GM19035 (cell line): ENCODE measurements at regions not wholly inside any gene's neighbourhood (a gene's known extent, or its start where the extent isn't known, plus 50 kb on each side); places are given as distances from the start of the nearest gene placed in this dataset.
"Not testable (repeated sequence)": the region's sequence is repeated elsewhere in the genome, so short reads cannot be mapped to it uniquely, and the experiment has no call there.

Source experiments
- ATAC-seq: cut with Tn5 transposase; IDR thresholded peaks from one replicate; pipeline ENCODE4 v1.9.1; 2021; ENCODE audit not compliant: unreplicated experiment

DNA sequence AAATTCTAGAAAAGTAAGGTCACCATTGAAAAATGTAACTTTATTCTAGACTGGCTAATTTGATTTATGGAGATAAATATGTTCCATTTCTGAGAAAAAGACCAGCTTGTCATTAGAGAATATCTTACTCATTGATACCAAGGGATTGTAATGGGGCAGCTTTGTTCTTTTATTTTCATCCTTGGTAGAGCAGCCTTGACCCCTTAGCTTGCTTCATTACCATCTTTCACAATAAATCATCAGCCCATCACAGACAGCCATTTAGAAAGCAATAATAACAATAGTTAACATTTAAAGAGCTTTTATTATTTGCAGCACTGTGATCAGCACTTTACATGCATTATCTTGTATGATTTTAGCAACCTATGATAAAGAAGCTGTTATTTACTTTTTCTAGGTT is 253.6 kb downstream of the C3orf38 start:
- ATAC-seq: no peak

DNA sequence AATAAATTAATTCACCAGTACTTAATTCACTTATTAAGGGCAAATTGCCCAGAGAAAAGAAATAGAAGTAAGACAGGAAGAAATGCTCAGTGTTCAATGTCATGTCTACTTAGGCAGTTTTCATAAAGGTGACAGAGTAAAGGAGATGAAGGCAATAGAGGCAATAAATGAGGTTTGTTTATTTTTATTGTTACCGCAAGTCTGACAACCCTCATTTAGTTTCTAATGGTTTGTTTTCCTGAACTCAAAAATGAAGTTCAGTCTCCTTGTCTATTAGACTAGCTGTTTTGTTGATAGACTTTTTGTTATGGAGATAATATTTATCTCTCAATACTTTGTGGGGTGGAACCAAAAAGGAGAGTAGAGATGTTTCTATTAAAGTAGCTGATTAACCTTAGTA is 258.3 kb downstream of the C3orf38 start:
- no peak for ATAC-seq

DNA sequence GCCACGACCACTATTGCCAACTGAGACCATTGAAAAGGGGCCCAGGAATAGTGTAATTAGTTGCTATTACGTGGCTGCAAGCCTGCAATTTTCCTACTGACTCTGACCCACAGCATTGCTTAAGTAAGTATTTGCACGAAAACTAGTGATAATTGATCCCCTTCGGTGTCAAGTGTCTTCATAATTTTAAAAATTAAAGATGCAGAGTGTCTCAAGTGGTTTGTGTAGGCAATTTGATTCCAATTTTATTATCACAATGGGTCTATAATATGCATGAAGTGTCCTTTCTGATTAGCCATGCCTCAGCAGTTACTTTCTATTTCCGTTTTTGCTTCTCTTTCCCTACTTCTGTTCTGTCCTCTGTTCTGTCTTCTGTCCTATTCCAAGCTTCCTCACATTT is 259.2 kb downstream of the C3orf38 start:
- ATAC-seq: no peak

DNA sequence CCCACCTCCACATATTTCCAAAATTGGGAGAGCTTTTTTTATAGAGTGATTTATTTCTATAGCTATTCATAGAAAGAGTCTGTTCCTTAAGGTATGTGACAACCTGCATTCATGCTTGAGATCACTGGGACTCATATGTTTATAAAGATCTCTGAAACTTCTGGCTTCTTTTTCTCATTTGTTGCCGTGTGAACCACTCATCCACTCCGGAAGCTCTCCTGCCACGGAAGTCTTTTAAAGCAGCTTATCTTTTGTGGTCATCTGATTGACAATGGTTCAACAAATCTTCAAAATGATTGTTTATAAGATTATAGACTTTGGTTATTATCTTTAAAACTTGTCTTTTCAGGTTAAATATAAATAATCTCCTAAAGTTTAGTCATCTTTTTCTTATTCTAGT is 260.5 kb downstream of the C3orf38 start:
- ATAC-seq: no peak

DNA sequence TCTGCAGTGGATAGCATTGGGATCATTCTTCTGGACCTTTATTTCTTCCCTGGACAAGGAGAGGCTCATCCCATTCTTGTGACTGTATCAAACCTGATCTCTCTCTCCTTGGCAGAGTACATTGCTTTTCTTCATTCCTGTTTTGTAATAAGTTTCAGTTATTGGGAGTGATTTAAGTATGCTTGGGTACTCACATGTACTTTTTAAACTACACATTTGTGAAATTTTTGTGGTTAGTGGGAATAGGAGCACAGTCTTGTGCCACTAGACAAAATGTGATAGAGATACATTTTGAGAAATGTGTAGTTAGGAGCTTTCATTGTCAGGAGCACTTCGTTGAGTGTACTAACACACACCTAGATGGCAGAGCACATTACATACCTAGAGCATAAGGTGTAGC is 262.6 kb downstream of the C3orf38 start:
- no peak for ATAC-seq

DNA sequence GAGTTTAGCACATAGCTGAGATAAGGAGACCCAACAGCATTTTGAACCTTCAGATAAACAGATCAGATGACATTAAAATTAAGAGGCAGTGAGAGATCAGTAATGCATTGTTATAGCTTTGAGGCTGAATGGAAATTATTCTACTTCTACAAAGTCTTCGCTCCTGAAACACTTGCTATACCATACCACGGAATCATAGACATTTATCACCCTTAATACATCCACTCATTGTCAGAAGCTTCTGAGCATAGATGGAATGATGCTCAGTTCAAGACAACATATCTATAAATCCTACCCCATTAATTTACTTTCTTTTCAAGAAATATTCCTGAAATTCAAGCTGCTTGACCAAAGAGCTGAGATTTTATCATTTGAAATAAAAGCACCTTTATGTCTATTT is 266.7 kb downstream of the C3orf38 start:
- ATAC-seq: no peak

DNA sequence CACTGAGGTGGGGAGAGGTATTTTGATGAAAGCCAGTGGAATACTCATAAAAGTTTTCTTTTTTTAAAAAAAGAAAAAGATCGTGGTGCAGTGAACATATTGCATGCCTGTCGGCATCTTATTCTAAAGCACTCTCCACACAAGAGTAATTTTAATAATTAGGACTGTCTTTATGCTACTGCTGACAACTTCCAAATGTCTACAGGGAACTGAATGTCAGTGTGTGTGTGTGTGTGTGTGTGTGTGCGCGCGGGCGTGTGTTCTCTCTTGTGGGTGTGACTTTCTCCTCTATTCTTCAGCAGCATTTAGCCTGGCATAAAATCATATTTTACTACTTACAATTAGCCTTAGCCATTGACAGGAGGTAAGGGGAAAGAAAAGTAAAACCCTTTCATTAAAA is 268.5 kb downstream of the C3orf38 start:
- ATAC-seq: no peak

DNA sequence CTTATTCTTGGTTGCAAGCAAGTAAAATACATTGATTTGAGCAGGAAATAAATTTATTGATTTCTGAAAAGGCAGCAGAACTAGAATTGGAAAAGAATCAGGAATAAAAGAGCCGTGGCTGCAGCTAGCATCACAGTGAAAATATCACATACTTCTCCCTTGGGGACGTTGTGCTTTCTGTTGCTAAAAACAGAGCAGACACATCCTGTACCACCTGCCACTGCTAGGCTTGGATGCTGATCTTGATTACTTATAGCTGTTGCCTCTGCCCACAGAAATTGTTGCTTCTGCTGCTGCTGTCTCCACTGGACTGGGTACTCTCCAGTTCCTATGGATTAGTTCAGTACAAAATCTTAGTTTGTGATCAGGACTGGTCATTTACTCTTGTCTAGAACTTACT is 283.8 kb downstream of the C3orf38 start:
- ATAC-seq: peak; percentile 95

DNA sequence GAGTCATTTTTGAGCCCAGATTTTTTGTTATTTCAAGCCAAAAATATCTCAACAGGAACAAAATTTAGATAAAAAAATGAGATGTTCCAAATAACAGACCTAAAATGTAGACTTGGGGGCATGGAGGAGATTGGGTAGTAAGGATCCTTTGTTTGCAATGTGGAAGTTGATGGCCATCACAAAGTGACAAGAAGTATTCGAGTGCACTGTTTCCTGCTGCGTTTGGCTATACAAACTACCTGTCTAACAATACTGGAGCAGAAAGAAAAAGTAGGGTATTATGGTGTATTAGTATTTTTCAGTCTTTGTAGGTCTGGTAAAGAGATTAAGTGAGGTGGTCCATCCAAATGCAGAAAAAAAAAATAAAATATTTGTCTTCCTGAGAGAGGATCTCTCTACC is 284.2 kb downstream of the C3orf38 start:
- ATAC-seq: peak; percentile 47

DNA sequence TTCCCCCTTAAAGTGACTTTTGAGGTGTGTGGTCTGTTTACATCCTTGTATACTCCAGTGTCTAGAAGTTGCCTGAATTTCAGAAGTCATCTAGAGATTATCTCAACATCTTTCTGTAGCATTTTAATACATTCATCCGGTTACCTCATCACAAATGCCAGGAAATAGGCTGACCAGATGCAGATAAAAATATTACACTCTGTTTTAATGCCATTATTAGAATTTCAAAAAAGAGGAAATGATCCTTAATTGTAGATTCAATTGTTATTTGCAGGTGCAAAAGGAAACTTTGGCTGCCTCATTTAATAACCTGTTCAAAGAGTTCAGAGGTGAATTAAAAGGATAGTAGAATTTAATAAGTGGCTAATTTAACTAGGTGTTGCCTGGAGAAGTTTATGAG is 290.9 kb downstream of the C3orf38 start:
- peak; percentile 72 for ATAC-seq

DNA sequence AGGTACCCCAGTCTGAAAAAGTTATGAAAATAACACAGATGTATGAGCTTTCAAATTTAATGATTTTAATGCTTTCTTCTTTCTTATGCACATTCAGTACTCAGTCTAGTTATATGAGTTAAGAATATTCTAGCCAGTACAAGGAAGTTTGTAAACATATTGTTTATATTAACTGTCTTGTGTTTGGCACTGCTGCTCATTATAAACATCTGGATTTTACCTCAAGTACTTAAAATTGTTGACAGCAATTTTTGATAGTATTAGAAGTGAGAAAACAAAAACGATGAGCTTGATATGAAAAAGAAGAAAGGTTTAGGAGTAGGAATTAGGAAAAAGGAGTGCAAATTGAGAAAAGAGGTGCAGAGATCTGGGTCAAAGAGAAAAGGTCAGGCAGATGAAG is 293.3 kb downstream of the C3orf38 start:
- no peak for ATAC-seq

DNA sequence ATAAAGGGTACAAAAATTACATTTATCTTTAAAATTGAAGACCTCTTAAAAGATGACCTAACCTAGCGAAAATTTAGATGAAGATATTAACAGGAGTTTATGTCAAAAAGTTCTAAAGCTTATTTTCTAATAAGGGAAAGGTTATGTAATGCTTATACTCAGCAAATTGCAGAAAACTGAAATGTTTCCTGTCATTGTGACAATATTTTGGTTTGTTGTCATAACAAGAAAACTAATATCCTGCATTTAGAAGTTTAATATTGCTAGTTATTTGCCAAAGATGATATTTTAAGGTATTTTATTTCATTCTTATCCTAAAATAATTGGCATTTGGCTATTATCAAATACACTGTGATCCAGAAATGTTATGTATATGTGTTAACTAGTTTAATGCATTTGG is 294.5 kb downstream of the C3orf38 start:
- ATAC-seq: no peak

DNA sequence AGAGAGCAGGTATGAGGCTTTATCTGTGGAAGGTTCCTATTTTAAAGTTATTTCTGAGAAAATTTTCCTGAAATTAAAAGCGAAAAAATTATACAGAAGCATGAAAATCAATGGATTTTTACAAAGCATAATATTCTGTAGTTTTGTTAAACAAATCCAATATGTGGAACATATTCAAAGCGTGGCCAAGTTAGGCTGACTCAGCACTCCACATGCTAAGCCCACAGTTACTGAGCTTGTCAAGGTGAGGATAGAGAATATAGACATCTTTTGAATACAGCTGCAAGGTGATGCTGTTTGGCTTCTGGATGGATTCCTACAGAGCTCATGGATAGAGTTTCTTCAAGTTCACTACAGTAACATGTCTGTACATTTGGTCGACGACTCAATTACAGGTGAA is 302.5 kb downstream of the C3orf38 start:
- no peak for ATAC-seq

DNA sequence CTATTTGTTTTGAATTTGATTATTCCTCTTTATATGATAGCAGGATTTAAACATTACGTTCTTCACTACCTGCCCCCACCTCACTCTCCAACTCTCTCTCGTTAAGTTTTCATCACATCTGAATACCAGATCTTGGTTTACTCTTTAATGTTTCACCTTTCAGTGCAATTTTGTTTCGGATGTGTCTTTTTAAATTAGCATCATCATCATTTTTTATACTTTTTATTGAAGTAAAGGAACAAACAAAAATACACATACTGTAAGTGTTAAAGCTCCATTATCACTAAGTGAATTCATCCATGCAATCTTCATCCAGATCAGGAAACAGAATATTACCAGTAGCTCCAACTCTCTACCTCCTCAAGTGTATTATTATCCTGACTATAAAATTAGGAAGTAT is 310.6 kb downstream of the C3orf38 start:
- no peak for ATAC-seq

DNA sequence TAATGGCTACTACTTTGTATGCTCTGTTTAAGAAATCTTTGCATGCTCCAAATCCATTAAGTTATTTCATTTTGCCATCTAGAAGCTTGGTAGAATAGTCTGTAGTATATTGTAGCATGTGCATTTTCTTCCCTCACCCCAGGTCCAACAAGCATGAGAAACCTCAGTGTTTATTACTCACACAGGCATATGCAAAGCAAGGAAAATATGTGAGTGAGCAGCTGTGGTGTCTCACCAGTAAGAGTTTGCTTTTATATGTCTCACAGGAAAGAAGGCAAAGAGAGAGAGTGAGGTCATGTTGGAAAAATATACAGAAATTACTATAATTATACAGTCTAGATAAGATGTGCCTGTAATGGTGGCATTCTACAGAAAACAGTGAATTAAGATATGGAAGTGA is 312.5 kb downstream of the C3orf38 start:
- no peak for ATAC-seq

DNA sequence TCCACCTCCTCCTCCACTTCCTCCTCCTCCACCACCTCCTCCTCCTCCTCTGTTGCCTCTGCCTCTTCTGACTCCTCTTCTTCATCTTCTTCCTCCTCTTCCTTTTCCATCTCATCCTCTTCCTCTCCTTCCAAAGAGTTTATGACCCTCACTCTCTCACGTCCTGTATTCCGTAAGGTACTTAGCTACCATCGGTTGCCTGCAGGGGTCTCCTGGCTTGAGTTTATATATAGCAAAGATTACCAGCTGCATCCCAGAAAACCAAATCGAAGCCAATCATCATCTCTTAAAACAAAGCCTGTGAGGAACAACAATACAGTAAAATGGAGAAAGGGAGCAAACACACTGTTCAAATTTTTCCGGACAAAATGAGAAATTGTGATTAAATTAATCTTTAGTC is 317.4 kb downstream of the C3orf38 start:
- ATAC-seq: no peak

DNA sequence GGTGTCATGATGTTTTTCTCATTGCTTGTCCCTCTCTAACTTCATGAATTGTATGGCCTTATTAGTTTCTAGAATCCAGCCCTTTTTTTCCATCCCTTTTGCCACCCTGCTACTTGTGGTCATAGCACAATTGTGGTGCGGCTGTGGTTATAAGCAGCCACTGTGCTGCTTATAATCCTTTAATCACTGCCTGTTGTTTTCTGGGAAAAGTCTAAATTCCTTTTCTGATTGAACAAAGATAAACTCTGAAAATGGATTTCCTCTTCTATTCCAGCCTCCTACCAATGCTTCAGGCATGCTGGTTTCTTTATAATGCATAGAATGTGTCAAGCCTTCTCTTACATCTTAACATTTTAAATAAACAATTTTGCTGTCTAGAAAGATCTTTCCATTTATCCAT is 319.5 kb downstream of the C3orf38 start:
- ATAC-seq: no peak

DNA sequence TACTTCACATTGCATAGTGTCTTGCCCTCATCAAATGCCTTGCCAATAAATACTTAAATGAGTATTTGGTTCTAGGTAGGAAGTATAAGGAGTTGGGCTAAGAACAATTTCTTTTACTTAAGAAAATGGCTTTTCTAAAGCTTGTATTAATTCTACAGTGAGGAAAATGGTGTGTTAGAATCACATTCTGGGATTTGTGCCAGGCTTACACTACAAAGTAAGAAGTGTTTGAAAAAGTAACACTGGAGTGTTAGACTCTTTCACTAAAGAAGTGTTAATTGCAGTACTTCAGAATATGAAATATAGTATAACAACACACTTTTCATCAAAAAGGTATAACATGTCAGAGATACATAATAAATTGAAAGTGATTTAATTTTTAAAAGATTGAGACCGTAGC is 328.7 kb downstream of the C3orf38 start:
- ATAC-seq: no peak

DNA sequence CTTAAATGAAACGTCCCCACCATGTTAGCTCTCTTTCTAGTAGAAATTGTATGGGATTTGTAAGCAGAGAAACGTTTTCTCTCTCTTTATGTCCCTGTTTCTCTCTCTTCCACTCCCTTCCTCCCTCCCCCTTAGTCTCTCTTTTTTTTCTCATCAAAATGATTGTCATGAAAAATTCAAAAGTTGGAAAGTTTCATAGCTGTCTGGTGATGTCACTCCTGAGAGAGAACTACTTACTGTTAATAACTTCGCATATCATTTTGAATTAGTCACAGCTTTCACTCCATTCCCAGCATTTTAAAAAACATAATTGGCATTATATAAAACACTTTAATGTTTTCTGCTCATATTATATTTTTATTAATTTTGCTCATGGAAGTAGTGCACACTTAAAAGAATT is 331.1 kb downstream of the C3orf38 start:
- ATAC-seq: no peak

DNA sequence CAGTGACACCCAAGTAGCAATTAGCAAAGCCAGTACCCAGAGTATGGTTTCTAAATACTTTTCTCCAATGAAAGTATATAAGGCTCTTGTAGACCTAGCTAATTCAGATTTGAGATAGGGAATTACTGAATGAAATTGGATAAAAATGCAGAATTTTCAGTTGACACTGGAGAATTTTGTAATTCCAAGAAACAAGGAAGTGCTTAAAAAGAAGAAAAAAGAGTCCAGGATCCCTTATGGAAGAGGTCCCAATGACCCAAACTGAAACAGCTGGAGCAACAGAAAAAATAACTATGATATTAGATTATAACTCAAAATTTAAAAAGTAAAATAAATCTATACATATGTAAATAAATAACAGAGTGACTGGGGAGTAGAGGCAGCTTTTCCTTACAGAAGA is 335.2 kb downstream of the C3orf38 start:
- no peak for ATAC-seq

DNA sequence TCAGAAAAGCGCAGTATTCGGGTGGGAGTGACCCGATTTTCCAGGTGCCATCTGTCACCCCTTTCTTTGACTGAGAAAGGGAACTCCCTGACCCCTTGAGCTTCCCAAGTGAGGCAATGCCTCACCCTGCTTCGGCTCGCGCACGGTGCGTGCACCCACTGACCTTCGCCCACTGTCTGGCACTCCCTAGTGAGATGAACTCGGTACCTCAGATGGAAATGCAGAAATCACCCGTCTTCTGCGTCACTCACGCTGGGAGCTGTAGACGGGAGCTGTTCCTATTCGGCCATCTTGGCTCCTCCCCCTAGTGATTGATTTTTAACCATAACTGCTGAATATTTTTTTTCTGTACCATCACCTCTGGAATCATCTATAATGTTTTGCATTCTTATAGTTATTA is 359.1 kb downstream of the C3orf38 start:
- ATAC-seq: not testable (repeated sequence)

DNA sequence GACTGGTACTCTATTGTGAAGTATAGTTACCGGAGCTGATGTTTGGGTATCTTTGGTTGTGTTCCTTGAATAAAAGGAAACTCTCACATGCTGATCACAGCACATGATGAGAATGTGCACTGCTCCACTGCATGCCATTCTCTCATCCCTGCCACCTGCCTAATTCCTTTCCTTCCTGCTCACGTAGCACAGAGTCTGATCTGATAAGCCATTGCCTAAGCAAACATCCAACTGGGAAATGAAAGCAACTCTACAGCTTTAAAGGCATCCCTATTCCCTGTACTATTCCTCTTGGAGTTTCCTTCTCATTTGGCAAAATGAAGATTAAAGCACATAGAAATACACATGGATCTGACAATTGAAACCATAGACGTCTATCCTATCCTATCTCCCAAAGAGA is 359.8 kb downstream of the C3orf38 start:
- ATAC-seq: no peak

DNA sequence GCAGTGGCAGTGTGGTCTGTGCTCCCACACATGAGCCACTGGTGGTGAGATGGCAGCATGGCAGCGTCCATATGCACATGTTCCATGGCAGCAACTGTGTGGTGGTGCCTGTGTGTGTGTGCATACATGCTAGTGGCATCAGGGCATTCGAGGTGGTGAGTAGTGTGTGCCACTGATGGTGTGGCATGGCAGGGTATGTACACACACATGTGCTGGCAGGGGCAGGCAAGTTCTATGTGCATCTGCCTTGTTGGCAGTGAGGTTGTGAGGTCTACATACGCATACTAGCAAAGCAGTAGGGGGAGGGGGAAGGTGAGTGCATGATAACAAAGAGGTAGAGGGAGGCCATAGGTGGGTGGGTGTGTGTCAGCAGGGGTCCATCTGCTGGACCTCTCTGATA is 378.7 kb downstream of the C3orf38 start:
- no peak for ATAC-seq

DNA sequence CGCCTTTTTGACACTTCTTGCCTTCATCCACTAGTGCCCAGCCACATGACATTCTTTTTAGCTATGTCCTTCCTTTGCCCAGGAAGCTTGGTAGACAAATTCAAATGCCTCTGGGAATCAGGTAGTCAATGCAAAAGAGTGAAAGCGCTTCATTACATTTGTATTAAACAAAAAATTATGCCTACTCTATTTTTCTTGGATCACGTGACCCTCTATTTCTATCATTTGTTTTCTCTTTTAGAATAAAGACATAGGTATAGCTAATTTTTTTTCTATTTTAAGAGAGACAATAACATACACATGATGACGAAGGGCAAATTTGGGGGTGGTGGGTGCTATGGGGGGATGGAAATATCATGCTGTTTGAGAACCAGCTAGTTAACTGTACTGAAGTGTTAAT is 384.8 kb downstream of the C3orf38 start:
- no peak for ATAC-seq
